GM12878 (cell line): ENCODE measurements at regions not wholly inside any gene's neighbourhood (a gene's known extent, or its start where the extent isn't known, plus 50 kb on each side); places are given as distances from the start of the nearest gene placed in this dataset. TPM values are rescaled to one million over a fixed set of nuclear protein-coding genes. Genes with fewer than 3 reads are reported as not detected.

Experiments
- ATAC-seq: fragments of 200-7000 bp; cut with Tn5 transposase; 3 replicates; pipeline ENCODE4 v1.9.1; 2020; ENCODE audit warnings: mild to moderate bottlenecking, moderate library complexity
- BruUV-seq: library from RNA; stranded (reverse); fragments of 400-500 nt; replicated peaks from 2 replicates; lab custom pipeline; 2021; lab: Mats Ljungman, UMichigan
- CTCF ChIA-PET: fragments of 300-600 bp; sonication (Branson Sonifier 250); formaldehyde crosslinking; extraction: SDS; loops from one replicate; lab custom pipeline; 2021; ENCODE audit warnings: inconsistent platforms; lab: Yijun Ruan, JAX
- POLR2A ChIA-PET: fragments of 350-600 bp; formaldehyde crosslinking; extraction: SDS; loops from one replicate; lab custom pipeline; 2021; ENCODE audit warnings: inconsistent platforms; lab: Charles Lee
- RAD21 ChIA-PET: fragments of 300-600 bp; sonication (Branson Sonifier 250); formaldehyde crosslinking; loops from one replicate; lab custom pipeline; 2023; ENCODE audit warnings: antibody characterized with exemption; ENCODE audit not compliant: unreplicated experiment; lab: Charles Lee
- SMC1A ChIA-PET: fragments of 300-600 bp; sonication (Branson Sonifier 250); formaldehyde crosslinking; loops from one replicate; lab custom pipeline; 2023; ENCODE audit not compliant: unreplicated experiment, uncharacterized antibody; lab: Charles Lee
- DNase-seq: peaks from one replicate; pipeline ENCODE4 v3.0.0-alpha.2; 2011; ENCODE audit warnings: low read depth, low spot score
- FAIRE-seq: peaks from 3 replicates; lab custom pipeline; 2011; peaks lifted over from hg19 to GRCh38; lab: Jason Lieb, UNC
- H2AFZ ChIP-seq: 2 replicates; pipeline ENCODE4 v1.6.0; 2011; ENCODE audit warnings: low read depth, low read length, control low read depth; ENCODE audit not compliant: control insufficient read depth
- H3K27ac ChIP-seq: 2 replicates; pipeline ENCODE4 v1.5.1; 2011; ENCODE audit warnings: control low read depth; ENCODE audit not compliant: control insufficient read depth, insufficient read depth
- H3K27me3 ChIP-seq, 2 experiments: replicated peaks in 1 of 2; 2 replicates each; pipeline versions ENCODE4 v1.6.0 to v1.6.1; 2011; ENCODE audit warnings: low read length in 1 of 2; ENCODE audit not compliant: control insufficient read depth in 2 of 2, insufficient read depth in 2 of 2
- H3K36me3 ChIP-seq, 2 experiments: 2 replicates each; pipeline ENCODE4 v1.5.1; 2011; ENCODE audit warnings: low read length in 1 of 2; ENCODE audit not compliant: control insufficient read depth in 2 of 2, insufficient read depth in 2 of 2
- H3K4me1 ChIP-seq: 2 replicates; pipeline ENCODE4 v1.6.1; 2011; ENCODE audit warnings: mild to moderate bottlenecking, low read length, moderate library complexity, mixed read lengths; ENCODE audit not compliant: control insufficient read depth, insufficient read depth
- H3K4me2 ChIP-seq: 2 replicates; pipeline ENCODE4 v1.6.0; 2011; ENCODE audit warnings: control low read depth; ENCODE audit not compliant: control insufficient read depth, insufficient read depth
- H3K4me3 ChIP-seq: fragments of 200-600 bp; sonication (generic); 2 replicates; pipeline ENCODE4 v1.5.1; 2016
- H3K79me2 ChIP-seq: 2 replicates; pipeline ENCODE4 v1.6.0; 2011; ENCODE audit warnings: low read length; ENCODE audit not compliant: control insufficient read depth, insufficient read depth
- H3K9ac ChIP-seq: 2 replicates; pipeline ENCODE4 v1.8.0; 2011; ENCODE audit warnings: low read length, control low read depth, mixed read lengths; ENCODE audit not compliant: control insufficient read depth, insufficient read depth
- H3K9me3 ChIP-seq: replicated peaks from 3 replicates; pipeline ENCODE4 v1.5.1; 2011; ENCODE audit warnings: mild to moderate bottlenecking, low read length; ENCODE audit not compliant: control insufficient read depth, insufficient read depth
- H4K20me1 ChIP-seq: 2 replicates; pipeline ENCODE4 v1.6.0; 2011; ENCODE audit not compliant: control insufficient read depth, insufficient read depth
- CREM ChIP-seq: IDR thresholded peaks from 2 replicates; pipeline ENCODE4 v1.6.1; 2014; ENCODE audit warnings: antibody characterized with exemption, low read depth
- EP300 ChIP-seq, 2 experiments: fragments of 150-350 bp in 1 of 2; IDR thresholded peaks; 2 replicates each; pipeline ENCODE4 v1.6.1; 2011 to 2012; ENCODE audit warnings: low read depth in 2 of 2, low read length in 2 of 2, borderline replicate concordance in 1 of 2, improper control_type of control experiment in 1 of 2, inconsistent platforms in 1 of 2; ENCODE audit not compliant: control insufficient read depth in 1 of 2
- RAD51 ChIP-seq: fragments of 450-650 bp; IDR thresholded peaks from 2 replicates; pipeline ENCODE4 v1.6.1; 2016; ENCODE audit warnings: moderate library complexity, mild to moderate bottlenecking, inconsistent platforms
- RCOR1 ChIP-seq: conservative IDR thresholded peaks from 2 replicates; pipeline ENCODE4 v1.6.1; 2012; ENCODE audit warnings: low read depth, low read length, improper control_type of control experiment
- ZNF622 ChIP-seq: fragments of 450-650 bp; IDR thresholded peaks from 2 replicates; pipeline ENCODE4 v1.6.1; 2017; ENCODE audit warnings: mild to moderate bottlenecking, inconsistent platforms
- ZZZ3 ChIP-seq: IDR thresholded peaks from 2 replicates; pipeline ENCODE4 v1.6.1; 2011; ENCODE audit warnings: low read depth; ENCODE audit not compliant: control insufficient read depth, insufficient read length
- WGBS: methylation state at CpG from one replicate; pipeline ENCODE4 v1.1.6; 2016; ENCODE audit warnings: low lambda C conversion rate; ENCODE audit not compliant: insufficient replicate concordance, insufficient coverage; ENCODE audit errors: missing lambda C conversion rate; 5-methylcytosine and 5-hydroxymethylcytosine counted together
- in situ Hi-C: fragments of 300-500 bp; cut with MboI; formaldehyde crosslinking; loops from 9 replicates; pipeline ENCODE4 v1.14.3; 2018; ENCODE audit warnings: mixed read lengths
- intact Hi-C: fragments of 100-400 bp; cut with micrococcal nuclease; formaldehyde crosslinking; loops from one replicate; pipeline ENCODE4 v1.14.2; 2022; ENCODE audit not compliant: unreplicated experiment
- microRNA-seq: library from miRNA; unstranded; fragments of <30 nt; microRNA quantifications from one replicate; pipeline ENCODE4, GENCODE V29; 2018
- small RNA-seq: library from RNA; depleted of rRNA; stranded (forward); fragments of <200 nt; gene quantifications from one replicate; pipeline ENCODE3, GENCODE V24; 2014

DNA sequence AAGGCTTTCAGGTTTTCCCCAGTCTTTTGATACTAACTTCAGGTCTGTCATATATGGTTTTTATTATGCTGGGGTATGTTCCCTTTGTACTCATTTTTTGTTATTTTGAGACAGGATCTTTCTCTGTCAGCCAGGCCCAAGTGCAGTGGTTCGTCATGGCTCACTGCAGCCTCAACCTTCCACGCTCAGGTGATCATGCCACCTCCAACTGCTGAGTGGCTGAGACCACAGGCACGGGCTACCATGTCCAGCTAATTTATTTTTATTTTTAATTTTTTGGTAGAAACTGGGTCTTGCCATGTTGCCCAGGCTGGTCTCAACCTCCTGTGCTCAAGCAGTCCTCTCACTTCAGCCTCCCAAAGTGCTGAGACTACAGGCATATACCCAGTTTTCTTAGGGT, 50.6 kb upstream of the PDGFD start:
- POLR2A ChIA-PET: no interaction called here
- H3K4me3 ChIP-seq: no peak overlapping the region
- H3K9me3 ChIP-seq: no peaks in the 10 kb centered on the region
- FAIRE-seq (no peak), ATAC-seq (no peak), DNase-seq (no peak)
- H3K4me2 ChIP-seq: no peak overlapping the region
- no peak overlapping the region for H3K27ac ChIP-seq
- 0% methylated on average over 3 of the region's 3 CpGs for WGBS
- TF ChIP-seq RAD51: no peak
- no peak for TF ChIP-seq RCOR1
- no peak for TF ChIP-seq ZNF622
- no peak for TF ChIP-seq CREM
- TF ChIP-seq EP300 (IDR thresholded peaks at IDR 0.05; ENCODE audit: borderline replicate concordance in 1 of 2, control insufficient read depth in 1 of 2, low read depth in 2 of 2, low read length in 2 of 2): no peak
- TF ChIP-seq ZZZ3: no peak
- H3K9ac ChIP-seq: no peak overlapping the region
- intact Hi-C loops: no loop called here
- CTCF ChIA-PET: no interaction called here
- no peaks in the 10 kb centered on the region for H3K36me3 ChIP-seq
- RAD21 ChIA-PET: no interaction called here
- H3K79me2 ChIP-seq: no peaks in the 10 kb centered on the region
- no peaks in the 10 kb centered on the region for H3K4me1 ChIP-seq
- no peaks in the 10 kb centered on the region for H3K27me3 ChIP-seq
- SMC1A ChIA-PET: no interaction called here
- no peaks in the 10 kb centered on the region for H4K20me1 ChIP-seq
- in situ Hi-C loops: no loop called here
- no TSS peak for BruUV-seq
- H2AFZ ChIP-seq: no peak overlapping the region

Small RNA genes in the stretch of these regions (microRNA-seq; reads per million reads assigned to microRNA genes)
- not detected for gene MIR7641-1

Small RNA genes in the stretch of these regions (small RNA-seq; reads per million reads assigned to genes)
- gene AP001485.1: not detected
- not detected for gene MIR7641-1
